ENCODE measurements at regions not wholly inside any gene's neighbourhood (a gene's known extent, or its start where the extent isn't known, plus 50 kb on each side); places are given as distances from the start of the nearest gene placed in this dataset.

DNA sequence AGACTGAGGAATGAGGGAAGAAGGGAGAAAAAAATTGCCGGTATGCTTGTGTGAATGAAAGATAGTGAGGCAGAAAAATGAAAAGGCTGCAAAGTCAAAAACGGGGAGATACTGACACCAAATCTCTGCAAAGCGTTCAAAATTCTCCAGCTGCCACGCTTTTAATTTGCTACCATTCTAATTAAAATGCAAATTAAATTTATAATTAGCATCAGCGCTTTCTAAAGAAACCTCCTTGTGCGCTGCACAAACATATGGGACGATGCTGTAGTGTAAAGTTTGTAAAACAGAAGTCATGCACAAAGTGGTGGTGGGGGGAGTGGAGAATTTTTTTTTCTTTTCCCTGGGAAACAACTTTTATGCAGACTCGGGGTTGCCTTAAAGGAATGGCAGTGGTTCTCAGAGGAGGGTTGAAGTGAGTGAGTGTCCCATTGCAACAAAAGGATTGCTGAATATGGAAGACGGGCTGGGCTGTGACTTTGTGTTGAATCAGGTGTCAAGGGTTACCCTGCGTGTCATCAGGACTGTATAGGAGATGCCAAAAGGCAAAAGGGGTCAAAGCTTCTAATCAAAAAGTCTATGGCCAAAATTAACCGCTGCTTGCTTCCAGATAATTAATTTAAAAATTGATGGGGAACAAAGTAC lies 472.2 kb downstream of the NR2F2 start:
- TF ChIP-seq, protein P1, sequence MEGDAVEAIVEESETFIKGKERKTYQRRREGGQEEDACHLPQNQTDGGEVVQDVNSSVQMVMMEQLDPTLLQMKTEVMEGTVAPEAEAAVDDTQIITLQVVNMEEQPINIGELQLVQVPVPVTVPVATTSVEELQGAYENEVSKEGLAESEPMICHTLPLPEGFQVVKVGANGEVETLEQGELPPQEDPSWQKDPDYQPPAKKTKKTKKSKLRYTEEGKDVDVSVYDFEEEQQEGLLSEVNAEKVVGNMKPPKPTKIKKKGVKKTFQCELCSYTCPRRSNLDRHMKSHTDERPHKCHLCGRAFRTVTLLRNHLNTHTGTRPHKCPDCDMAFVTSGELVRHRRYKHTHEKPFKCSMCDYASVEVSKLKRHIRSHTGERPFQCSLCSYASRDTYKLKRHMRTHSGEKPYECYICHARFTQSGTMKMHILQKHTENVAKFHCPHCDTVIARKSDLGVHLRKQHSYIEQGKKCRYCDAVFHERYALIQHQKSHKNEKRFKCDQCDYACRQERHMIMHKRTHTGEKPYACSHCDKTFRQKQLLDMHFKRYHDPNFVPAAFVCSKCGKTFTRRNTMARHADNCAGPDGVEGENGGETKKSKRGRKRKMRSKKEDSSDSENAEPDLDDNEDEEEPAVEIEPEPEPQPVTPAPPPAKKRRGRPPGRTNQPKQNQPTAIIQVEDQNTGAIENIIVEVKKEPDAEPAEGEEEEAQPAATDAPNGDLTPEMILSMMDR (IDR thresholded peaks at IDR 0.05; ENCODE audit: borderline replicate concordance, control extremely low read depth, extremely low read depth, insufficient read depth, missing control alignments) = no peak
- in situ Hi-C loops (cut with MboI; ENCODE audit: low sequenced_read_pairs, unreplicated experiment) = no loop called here
- no peak for DNase-seq (ENCODE audit: low spot score)

DNA sequence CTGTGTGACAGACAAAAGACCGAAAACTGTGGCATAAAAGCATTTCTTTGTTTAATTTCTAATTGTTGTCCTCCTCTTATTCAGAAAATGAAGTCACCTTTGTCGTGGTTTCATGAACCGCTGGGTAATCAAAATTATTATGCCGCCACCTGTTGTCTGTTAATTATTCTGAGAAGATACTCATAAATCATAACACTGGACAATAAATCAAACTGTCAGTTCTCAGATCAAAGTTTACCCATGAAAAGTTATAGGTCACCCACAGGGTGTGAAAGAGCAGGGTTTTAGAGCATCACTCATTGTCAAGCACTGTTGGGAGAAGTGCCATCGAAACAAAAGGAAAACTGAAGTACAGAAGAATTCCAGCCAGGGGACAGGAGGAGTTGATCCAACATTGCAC lies 474.3 kb downstream of the NR2F2 start:
- TF ChIP-seq, protein P1 (IDR thresholded peaks at IDR 0.05; ENCODE audit: borderline replicate concordance, control extremely low read depth, extremely low read depth, insufficient read depth, missing control alignments) = no peak
- in situ Hi-C loops (cut with MboI; ENCODE audit: low sequenced_read_pairs, unreplicated experiment) = no loop called here
- DNase-seq (ENCODE audit: low spot score) = no peak

DNA sequence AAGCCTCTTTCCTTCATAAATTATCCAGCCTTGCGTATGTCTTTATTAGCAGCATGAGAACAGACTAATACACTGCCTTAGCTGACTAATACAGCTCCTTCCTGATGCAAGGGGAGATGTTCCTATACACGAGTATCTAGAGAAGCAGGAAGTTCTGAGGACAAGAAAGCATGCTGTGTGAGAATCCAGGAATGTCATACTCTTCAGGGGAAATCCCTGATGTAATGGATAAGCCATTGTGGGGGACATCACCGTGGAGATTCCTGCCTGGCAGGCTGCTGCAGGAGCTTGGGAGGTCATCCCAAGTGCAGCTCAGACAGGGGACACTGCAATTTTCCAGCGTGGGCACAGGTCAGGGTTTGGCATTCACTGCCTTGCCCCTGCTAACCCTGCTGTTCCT lies 476.9 kb downstream of the NR2F2 start:
- in situ Hi-C loops (cut with MboI; ENCODE audit: low sequenced_read_pairs, unreplicated experiment) = no loop called here

DNA sequence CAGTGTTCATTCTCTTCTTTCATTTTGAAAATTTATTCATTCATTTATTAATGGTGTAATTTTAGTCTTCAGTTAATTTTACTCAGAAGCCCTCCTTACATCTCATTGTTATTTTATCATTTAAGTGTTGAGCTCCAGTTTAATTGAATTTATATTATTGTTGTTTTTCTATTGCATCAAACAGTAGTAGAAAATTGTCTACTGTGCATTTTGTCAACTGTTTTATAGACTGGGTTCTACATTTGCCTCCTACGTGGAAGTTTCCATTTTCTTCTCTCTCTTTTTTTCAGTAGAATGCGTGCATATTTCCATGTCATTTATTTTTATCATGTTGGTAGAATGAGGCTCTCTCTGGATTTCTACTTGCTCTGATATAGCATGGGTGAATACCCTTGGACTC lies 487.4 kb downstream of the NR2F2 start:
- in situ Hi-C loops (cut with MboI; ENCODE audit: low sequenced_read_pairs, unreplicated experiment) = no loop called here
- TF ChIP-seq, protein P1 (IDR thresholded peaks at IDR 0.05; ENCODE audit: borderline replicate concordance, control extremely low read depth, extremely low read depth, insufficient read depth, missing control alignments) = no peak
- DNase-seq (ENCODE audit: low spot score) = no peak

More for the DNA sequence above, 476.9 kb downstream of the NR2F2 start:
- no peak for DNase-seq (ENCODE audit: low spot score)
- TF ChIP-seq, protein P1 (IDR thresholded peaks at IDR 0.05; ENCODE audit: borderline replicate concordance, control extremely low read depth, extremely low read depth, insufficient read depth, missing control alignments) = no peak

DNA sequence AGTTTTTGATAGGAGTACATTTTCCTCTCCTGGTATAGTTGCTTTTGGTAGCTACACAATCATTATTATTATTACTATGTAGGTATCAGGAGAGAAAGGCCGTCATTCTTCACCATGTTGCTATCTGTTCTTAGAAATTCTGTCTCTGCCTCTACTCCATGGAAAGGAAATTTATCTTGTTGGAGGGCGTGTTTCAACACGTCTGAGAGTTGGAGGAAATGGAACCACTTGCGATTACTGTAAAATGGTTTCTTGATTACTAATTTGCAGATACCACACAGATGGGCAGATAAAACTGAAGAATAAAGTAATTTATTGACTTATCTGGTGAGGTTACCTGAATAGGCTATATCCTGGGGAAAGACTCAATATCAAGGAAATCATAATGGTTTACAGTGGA lies 488.4 kb downstream of the NR2F2 start:
- in situ Hi-C loops (cut with MboI; ENCODE audit: low sequenced_read_pairs, unreplicated experiment) = no loop called here
- TF ChIP-seq, protein P1 (IDR thresholded peaks at IDR 0.05; ENCODE audit: borderline replicate concordance, control extremely low read depth, extremely low read depth, insufficient read depth, missing control alignments) = no peak

DNA sequence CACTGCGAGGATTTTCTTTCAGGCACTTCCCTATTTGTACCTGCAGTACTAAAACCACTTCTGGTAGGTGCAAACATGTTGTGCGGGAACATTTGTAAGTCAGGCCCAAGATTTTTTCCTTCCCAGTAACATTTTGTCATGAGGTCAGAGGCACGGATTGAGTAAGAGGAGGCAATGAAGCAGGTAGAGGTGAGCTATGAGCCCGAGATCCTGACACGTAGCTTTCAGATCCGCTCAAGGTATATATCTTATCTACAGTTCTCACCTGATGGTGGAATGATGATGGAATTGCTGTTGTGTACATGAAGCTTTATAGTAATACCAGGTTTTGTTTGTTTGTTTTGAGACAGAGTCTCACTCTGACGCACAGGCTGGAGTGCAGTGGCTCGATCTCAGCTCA lies 497.5 kb downstream of the NR2F2 start:
- DNase-seq (ENCODE audit: low spot score) = no peak
- in situ Hi-C loops (cut with MboI; ENCODE audit: low sequenced_read_pairs, unreplicated experiment) = no loop called here
- TF ChIP-seq, protein P1 (IDR thresholded peaks at IDR 0.05; ENCODE audit: borderline replicate concordance, control extremely low read depth, extremely low read depth, insufficient read depth, missing control alignments) = no peak

More for the DNA sequence above, 488.4 kb downstream of the NR2F2 start:
- no peak for DNase-seq (ENCODE audit: low spot score)

All from GM13976 (cell line).